ENCODE measurements at regions not wholly inside any gene's neighbourhood (a gene's known extent, or its start where the extent isn't known, plus 50 kb on each side); places are given as distances from the start of the nearest gene placed in this dataset.
A peak's percentile ranks its signal among the peaks of the same experiment; 100 is the strongest.

- ATAC-seq = no peak
- intact Hi-C loops (cut with DNase I) = no loop called here
- TF ChIP-seq CTCF (IDR thresholded peaks at IDR 0.05) = no peak
- Histone ChIP-seq H3K27ac (no peak overlapping the region), H3K36me3 (no peaks in the 10 kb centered on the region), H3K4me1 (no peaks in the 10 kb centered on the region), H3K27me3 (no peaks in the 10 kb centered on the region), H3K9me3 (no peaks in the 10 kb centered on the region), H3K4me3 (no peak overlapping the region)
- WGBS, 2 donors = 55 to 76% methylated on average over 3 of the region's 3 CpGs
- DNase-seq = no peak
Observed at GRCh38 chr18:53937037-53937436, 287.4 kb downstream of the MBD2 start.

- DNase-seq = no peak
- 37 to 76% methylated on average over 2 of the region's 2 CpGs for WGBS, 2 donors
- intact Hi-C loops (cut with DNase I) = no loop called here
- H3K4me3 ChIP-seq = no peak overlapping the region
- H3K36me3 ChIP-seq = no peaks in the 10 kb centered on the region
- no peak for ATAC-seq
- no peak for TF ChIP-seq CTCF (IDR thresholded peaks at IDR 0.05)
- no peaks in the 10 kb centered on the region for H3K27me3 ChIP-seq
- H3K27ac ChIP-seq = no peak overlapping the region
- no peaks in the 10 kb centered on the region for H3K4me1 ChIP-seq
- H3K9me3 ChIP-seq = no peaks in the 10 kb centered on the region
Observed at GRCh38 chr18:53935803-53936202, 288.7 kb downstream of the MBD2 start.

- H3K9me3 ChIP-seq = no peaks in the 10 kb centered on the region
- intact Hi-C loops (cut with DNase I) = no loop called here
- H3K27me3 ChIP-seq = no peaks in the 10 kb centered on the region
- ATAC-seq = no peak
- H3K36me3 ChIP-seq = no peaks in the 10 kb centered on the region
- H3K27ac ChIP-seq = no peak overlapping the region
- 58 to 91% methylated on average over 2 of the region's 2 CpGs for WGBS, 2 donors
- DNase-seq = no peak
- no peaks in the 10 kb centered on the region for H3K4me1 ChIP-seq
- H3K4me3 ChIP-seq = no peak overlapping the region
- no peak for TF ChIP-seq CTCF (IDR thresholded peaks at IDR 0.05)
Observed at GRCh38 chr18:53935399-53935798, 289.1 kb downstream of the MBD2 start.

GRCh38 chr18:53920312-53921075 lies 304.0 kb downstream of the MBD2 start:
- intact Hi-C loops (cut with DNase I) = no loop called here
- Histone ChIP-seq H3K9me3 (no peaks in the 10 kb centered on the region), H3K27me3 (no peaks in the 10 kb centered on the region), H3K27ac (no peak overlapping the region), H3K4me1 (no peaks in the 10 kb centered on the region), H3K36me3 (no peaks in the 10 kb centered on the region), H3K4me3 (no peak overlapping the region)
- peak in 1 of 8 donors; percentile 38 for ATAC-seq
- WGBS, 2 donors = 86 to 90% methylated on average over 25 of the region's 25 CpGs
- no peak for TF ChIP-seq CTCF (IDR thresholded peaks at IDR 0.05)
- no peak for DNase-seq
